Cerebellar nuclear complex (tissue), 1 donor: ENCODE measurements at regions not wholly inside any gene's neighbourhood (a gene's known extent, or its start where the extent isn't known, plus 50 kb on each side); places are given as distances from the start of the nearest gene placed in this dataset.

ENCODE experiments used
- DNase-seq, 2 experiments: peaks; one replicate each; lab custom pipeline; 2025; lab: John Stamatoyannopoulos, UW

- DNase-seq = no peak
Measured at GRCh38 chr2:18503376-18504228, 56.9 kb downstream of the RDH14 start.

- DNase-seq = no peak
Measured at GRCh38 chr2:18502142-18502541, 58.3 kb downstream of the RDH14 start.

- no peak for DNase-seq
Measured at GRCh38 chr2:18501729-18502128, 58.7 kb downstream of the RDH14 start.

GRCh38 chr2:18501156-18501555 lies 59.3 kb downstream of the RDH14 start:
- DNase-seq = no peak

- DNase-seq = no peak
Measured at GRCh38 chr2:18500333-18500732, 60.1 kb downstream of the RDH14 start.

GRCh38 chr2:18498531-18498930 lies 61.9 kb downstream of the RDH14 start:
- no peak for DNase-seq

GRCh38 chr2:18496516-18496915 lies 63.9 kb downstream of the RDH14 start:
- DNase-seq = no peak

GRCh38 chr2:18495058-18495457 lies 65.4 kb downstream of the RDH14 start:
- no peak for DNase-seq

- no peak for DNase-seq
Measured at GRCh38 chr2:18492721-18493120, 67.7 kb downstream of the RDH14 start.

- no peak for DNase-seq
Measured at GRCh38 chr2:18491577-18491976, 68.9 kb downstream of the RDH14 start.

GRCh38 chr2:18490901-18491300 lies 69.6 kb downstream of the RDH14 start:
- DNase-seq = no peak

GRCh38 chr2:18487106-18487913 lies 73.1 kb downstream of the RDH14 start:
- DNase-seq = no peak

- no peak for DNase-seq
Measured at GRCh38 chr2:18484625-18485024, 75.8 kb downstream of the RDH14 start.

- no peak for DNase-seq
Measured at GRCh38 chr2:18483896-18484295, 76.6 kb downstream of the RDH14 start.

- DNase-seq = no peak
Measured at GRCh38 chr2:18482666-18483065, 77.8 kb downstream of the RDH14 start.

GRCh38 chr2:18479947-18480369 lies 80.5 kb downstream of the RDH14 start:
- no peak for DNase-seq

GRCh38 chr2:18477293-18477692 lies 83.2 kb downstream of the RDH14 start:
- DNase-seq = no peak

GRCh38 chr2:18476484-18476883 lies 84.0 kb downstream of the RDH14 start:
- no peak for DNase-seq

GRCh38 chr2:18475884-18476283 lies 84.6 kb downstream of the RDH14 start:
- DNase-seq = no peak

GRCh38 chr2:18474700-18475099 lies 85.8 kb downstream of the RDH14 start:
- DNase-seq = no peak

- no peak for DNase-seq
Measured at GRCh38 chr2:18473241-18474181, 86.9 kb downstream of the RDH14 start.

- no peak for DNase-seq
Measured at GRCh38 chr2:18467749-18468360, 92.6 kb downstream of the RDH14 start.
